SK-N-SH (cell line): ENCODE measurements at regions not wholly inside any gene's neighbourhood (a gene's known extent, or its start where the extent isn't known, plus 50 kb on each side); places are given as distances from the start of the nearest gene placed in this dataset.

Experiments used
- CTCF ChIA-PET: fragments of 300-600, 350-600 bp; formaldehyde crosslinking; extraction: SDS; loops from one replicate; lab custom pipeline; 2021; lab: Yijun Ruan, JAX
- POLR2A ChIA-PET: fragments of 350-600 bp; sonication (Branson Sonifier 250); formaldehyde crosslinking; extraction: SDS; loops from one replicate; lab custom pipeline; 2020; ENCODE audit warnings: antibody characterized with exemption, inconsistent platforms; lab: Yijun Ruan, JAX
- DNase-seq: peaks from one replicate; pipeline ENCODE4 v3.0.0; 2012
- H2AFZ ChIP-seq: fragments of 200-600 bp; sonication (generic); 2 replicates; pipeline ENCODE4 v1.8.1; 2016; ENCODE audit warnings: antibody characterized with exemption, mild to moderate bottlenecking, low read depth
- H3F3A ChIP-seq: fragments of 200-600 bp; sonication (generic); replicated peaks from 2 replicates; pipeline ENCODE3; 2016; ENCODE audit warnings: antibody characterized with exemption, mild to moderate bottlenecking; ENCODE audit not compliant: insufficient read depth
- H3K27ac ChIP-seq, 2 experiments: fragments of 200-500 bp in 1 of 2; fragments of 200-600 bp in 1 of 2; sonication (Bioruptor generic) in 1 of 2; sonication (generic), shearing (Covaris generic) in 1 of 2; 2 replicates each; pipeline versions ENCODE4 v1.5.1 to v1.6.1; 2014 to 2016; ENCODE audit warnings: low read depth in 2 of 2, inconsistent platforms in 1 of 2, low read length in 1 of 2, mild to moderate bottlenecking in 1 of 2, mixed read lengths in 1 of 2
- H3K27me3 ChIP-seq: fragments of 200-600 bp; sonication (generic), shearing (Covaris generic); 2 replicates; pipeline ENCODE4 v1.6.1; 2016; ENCODE audit warnings: mixed run types; ENCODE audit not compliant: insufficient read depth
- H3K36me3 ChIP-seq, 2 experiments: fragments of 200-500 bp in 1 of 2; fragments of 200-600 bp in 1 of 2; sonication (Bioruptor generic) in 1 of 2; sonication (generic) in 1 of 2; replicated peaks in 1 of 2; 2 replicates each; pipeline versions ENCODE3 to v1.5.1; 2014 to 2016; ENCODE audit warnings: low read length in 1 of 2, mild to moderate bottlenecking in 1 of 2; ENCODE audit not compliant: insufficient read depth in 2 of 2, control insufficient read depth in 1 of 2
- H3K4me1 ChIP-seq, 2 experiments: fragments of 200-500 bp in 1 of 2; fragments of 200-600 bp in 1 of 2; sonication (Bioruptor generic) in 1 of 2; sonication (generic), shearing (Covaris generic) in 1 of 2; 2 replicates each; pipeline versions ENCODE4 v1.5.1 to v1.6.1; 2014 to 2016; ENCODE audit warnings: low read depth in 1 of 2, low read length in 1 of 2, mixed run types in 1 of 2; ENCODE audit not compliant: insufficient read depth in 2 of 2, control insufficient read depth in 1 of 2
- H3K4me2 ChIP-seq: fragments of 200-600 bp; sonication (generic), shearing (Covaris generic); 2 replicates; pipeline ENCODE4 v1.6.1; 2017; ENCODE audit warnings: mixed run types
- H3K4me3 ChIP-seq, 2 experiments: fragments of 200-500 bp in 1 of 2; fragments of 200-600 bp in 1 of 2; sonication (Bioruptor generic) in 1 of 2; sonication (generic), shearing (Covaris generic) in 1 of 2; 2 replicates each; pipeline versions ENCODE4 v1.5.1 to v1.8.1; 2014 to 2016; ENCODE audit warnings: low read depth in 2 of 2, inconsistent platforms in 1 of 2, low read length in 1 of 2, mild to moderate bottlenecking in 1 of 2, mixed read lengths in 1 of 2, moderate library complexity in 1 of 2
- H3K79me2 ChIP-seq: fragments of 200-600 bp; sonication (generic); 2 replicates; pipeline ENCODE4 v1.8.1; 2017; ENCODE audit warnings: mild to moderate bottlenecking; ENCODE audit not compliant: insufficient read depth
- H3K9ac ChIP-seq: fragments of 200-600 bp; sonication (generic); 2 replicates; pipeline ENCODE4 v1.6.1; 2017; ENCODE audit warnings: mixed run types
- H3K9me2 ChIP-seq: fragments of 200-600 bp; sonication (generic); 2 replicates; pipeline ENCODE4 v1.6.1; 2017; ENCODE audit warnings: mixed run types
- H3K9me3 ChIP-seq: fragments of 200-600 bp; sonication (generic); 2 replicates; pipeline ENCODE4 v1.6.1; 2017; ENCODE audit warnings: mixed run types, mild to moderate bottlenecking, moderate library complexity
- H4K20me1 ChIP-seq: fragments of 200-600 bp; sonication (generic); 2 replicates; pipeline ENCODE4 v1.6.1; 2017; ENCODE audit warnings: mild to moderate bottlenecking, mixed run types; ENCODE audit not compliant: insufficient read depth
- CHD2 ChIP-seq: fragments of 150-350 bp; IDR thresholded peaks from 2 replicates; pipeline ENCODE4 v1.6.1; 2018; ENCODE audit warnings: low read length; ENCODE audit not compliant: partially characterized antibody
- ELF1 ChIP-seq: IDR thresholded peaks from 2 replicates; pipeline ENCODE4 v1.4.0; 2012
- EP300 ChIP-seq, 2 experiments: IDR thresholded peaks; 2 replicates each; pipeline versions ENCODE4 v1.4.0 to v1.6.1; 2012; ENCODE audit warnings: borderline replicate concordance in 1 of 2, low read depth in 1 of 2, low read length in 1 of 2
- EZH2phosphoT487 ChIP-seq: fragments of 200-600 bp; sonication (generic); IDR thresholded peaks from 2 replicates; pipeline ENCODE4 v1.6.1; 2017; ENCODE audit warnings: low read depth, mixed run types, mild to moderate bottlenecking, antibody characterized with exemption, moderate library complexity, borderline replicate concordance
- FOSL2 ChIP-seq: IDR thresholded peaks from 2 replicates; pipeline ENCODE4 v1.4.0; 2012; ENCODE audit warnings: low read depth, mild to moderate bottlenecking, moderate library complexity, borderline replicate concordance
- FOXJ3 ChIP-seq: sonication (generic); formaldehyde crosslinking; IDR thresholded peaks from 2 replicates; pipeline ENCODE4 v1.5.1; 2020; ENCODE audit warnings: mild to moderate bottlenecking, missing genetic modification reagents
- GABPA ChIP-seq: IDR thresholded peaks from 2 replicates; pipeline ENCODE4 v1.4.0; 2012; ENCODE audit warnings: low read depth, mild to moderate bottlenecking
- GATA2 ChIP-seq: sonication (generic); formaldehyde crosslinking; IDR thresholded peaks from 2 replicates; pipeline ENCODE4 v1.5.0; 2020; ENCODE audit warnings: mild to moderate bottlenecking, missing genetic modification reagents
- JUND ChIP-seq: IDR thresholded peaks from 2 replicates; pipeline ENCODE4 v1.4.0; 2012
- MEF2A ChIP-seq: IDR thresholded peaks from 2 replicates; pipeline ENCODE4 v1.4.0; 2012; ENCODE audit warnings: low read depth, borderline replicate concordance
- MXI1 ChIP-seq: IDR thresholded peaks from 2 replicates; pipeline ENCODE4 v1.6.1; 2012; ENCODE audit warnings: mild to moderate bottlenecking, low read depth, low read length, improper control_type of control experiment
- NFIC ChIP-seq: IDR thresholded peaks from 2 replicates; pipeline ENCODE4 v1.4.0; 2012; ENCODE audit warnings: borderline replicate concordance
- NRF1 ChIP-seq: IDR thresholded peaks from 2 replicates; pipeline ENCODE4 v1.6.1; 2012; ENCODE audit warnings: low read depth, mild to moderate bottlenecking, low read length
- POLR2AphosphoS5 ChIP-seq: IDR thresholded peaks from 2 replicates; pipeline ENCODE4 v1.6.1; 2012; ENCODE audit warnings: low read depth, low read length
- RAD21 ChIP-seq: IDR thresholded peaks from 2 replicates; pipeline ENCODE4 v1.6.1; 2012; ENCODE audit warnings: mild to moderate bottlenecking, low read length
- RCOR1 ChIP-seq: fragments of 150-350 bp; IDR thresholded peaks from 2 replicates; pipeline ENCODE4 v1.6.1; 2017; ENCODE audit warnings: antibody characterized with exemption, low read length
- RFX5 ChIP-seq: IDR thresholded peaks from 2 replicates; pipeline ENCODE4 v1.6.1; 2012; ENCODE audit warnings: mild to moderate bottlenecking, improper control_type of control experiment, low read length
- SIN3A ChIP-seq: IDR thresholded peaks from 2 replicates; pipeline ENCODE4 v1.6.1; 2012; ENCODE audit warnings: low read depth, mild to moderate bottlenecking, low read length, moderate library complexity, borderline replicate concordance
- SMC3 ChIP-seq: IDR thresholded peaks from 2 replicates; pipeline ENCODE4 v1.6.1; 2012; ENCODE audit warnings: low read depth, low read length, improper control_type of control experiment
- TAF1 ChIP-seq: IDR thresholded peaks from 2 replicates; pipeline ENCODE4 v1.6.1; 2012; ENCODE audit warnings: low read depth, mild to moderate bottlenecking, low read length, moderate library complexity, borderline replicate concordance
- TCF12 ChIP-seq: IDR thresholded peaks from 2 replicates; pipeline ENCODE4 v1.4.0; 2012
- TEAD4 ChIP-seq: IDR thresholded peaks from 2 replicates; pipeline ENCODE4 v1.4.0; 2012; ENCODE audit warnings: mild to moderate bottlenecking, borderline replicate concordance; ENCODE audit not compliant: insufficient read depth
- YY1 ChIP-seq: IDR thresholded peaks from 2 replicates; pipeline ENCODE4 v1.4.0; 2012; ENCODE audit warnings: low read depth, mild to moderate bottlenecking
- WGBS: methylation state at CpG from one replicate; pipeline ENCODE4 v1.1.6; 2017; ENCODE audit warnings: low lambda C conversion rate; 5-methylcytosine and 5-hydroxymethylcytosine counted together
- TF ChIP-seq, protein P1 (sequence below): IDR thresholded peaks from 2 replicates; pipeline ENCODE4 v1.4.0; 2012; ENCODE audit warnings: low read depth
- TF ChIP-seq, protein P2 (sequence below): fragments of 200-600 bp; sonication (generic); IDR thresholded peaks from 2 replicates; pipeline ENCODE4 v1.6.1; 2017; ENCODE audit warnings: antibody characterized with exemption, mild to moderate bottlenecking, moderate library complexity
- TF ChIP-seq, protein P3 (sequence below): IDR thresholded peaks from 2 replicates; pipeline ENCODE4 v1.4.0; 2012; ENCODE audit warnings: low read depth, borderline replicate concordance
- TF ChIP-seq, protein P4 (sequence below): fragments of 150-350 bp; IDR thresholded peaks from 2 replicates; pipeline ENCODE4 v1.6.1; 2017; ENCODE audit warnings: antibody characterized with exemption, low read length, low read depth, borderline replicate concordance
- TF ChIP-seq, protein P5 (sequence below): IDR thresholded peaks from 2 replicates; pipeline ENCODE4; 2012
- TF ChIP-seq, protein P6 (sequence below): IDR thresholded peaks from 2 replicates; pipeline ENCODE4 v1.4.0; 2012; ENCODE audit warnings: low read depth, borderline replicate concordance

DNA sequence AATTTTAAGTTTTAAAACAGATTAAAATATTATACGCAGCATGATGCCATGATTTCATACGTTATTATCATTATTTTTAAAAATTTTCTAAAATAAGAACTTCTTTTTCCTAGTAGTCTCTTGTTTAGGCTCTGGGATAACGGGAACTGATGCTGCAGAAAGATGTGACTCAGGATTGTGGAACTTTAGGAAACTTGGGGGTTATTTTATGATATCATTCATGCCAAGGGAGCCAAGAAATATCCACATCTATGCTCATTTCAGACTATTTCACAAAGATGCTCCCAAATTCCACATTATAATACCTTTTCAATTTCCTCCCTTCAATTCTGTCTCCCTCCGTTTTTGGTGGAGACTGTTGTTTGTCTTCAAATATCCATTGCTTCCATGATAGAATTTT, 236.4 kb downstream of the HS3ST3A1 start:
- no peak for DNase-seq
- H2AFZ ChIP-seq: no peak overlapping the region; the same call in 1 of the 2 replicates
- peaks cover 5 to 19% of the 10 kb centered on the region in 2 experiments; a peak in 3 of 4 replicates for H3K4me1 ChIP-seq
- no peaks in the 10 kb centered on the region for H3K79me2 ChIP-seq
- H3K36me3 ChIP-seq: no peaks in the 10 kb centered on the region
- peak overlapping the region in 1 of 2 experiments; percentile 14; a peak in 2 of 4 replicates for H3K27ac ChIP-seq
- no peaks in the 10 kb centered on the region for H3K9me2 ChIP-seq
- no peaks in the 10 kb centered on the region for H3K27me3 ChIP-seq
- H3K4me2 ChIP-seq: no peak overlapping the region
- H3K4me3 ChIP-seq: no peak overlapping the region
- H3K9me3 ChIP-seq: no peaks in the 10 kb centered on the region
- H3F3A ChIP-seq: peaks cover 22% of the 10 kb centered on the region
- ChIA-PET POLR2A (no interaction called here), CTCF (no interaction called here)
- 67% methylated on average over 4 of the region's 4 CpGs for WGBS
- no peaks in the 10 kb centered on the region for H4K20me1 ChIP-seq
- no peak overlapping the region for H3K9ac ChIP-seq
- no peak for TF ChIP-seq RCOR1
- TF ChIP-seq NFIC: peak; percentile 33; the same call in 1 of the 2 replicates
- no peak for TF ChIP-seq POLR2AphosphoS5
- 0 out of 2 replicates have a peak, but pooled peaks have one; percentile 17 for TF ChIP-seq TCF12
- peak; percentile 41 for TF ChIP-seq FOSL2
- TF ChIP-seq GATA2: no peak
- TF ChIP-seq TAF1: no peak
- TF ChIP-seq, protein P1, sequence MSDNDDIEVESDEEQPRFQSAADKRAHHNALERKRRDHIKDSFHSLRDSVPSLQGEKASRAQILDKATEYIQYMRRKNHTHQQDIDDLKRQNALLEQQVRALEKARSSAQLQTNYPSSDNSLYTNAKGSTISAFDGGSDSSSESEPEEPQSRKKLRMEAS: no peak
- TF ChIP-seq, protein P2, sequence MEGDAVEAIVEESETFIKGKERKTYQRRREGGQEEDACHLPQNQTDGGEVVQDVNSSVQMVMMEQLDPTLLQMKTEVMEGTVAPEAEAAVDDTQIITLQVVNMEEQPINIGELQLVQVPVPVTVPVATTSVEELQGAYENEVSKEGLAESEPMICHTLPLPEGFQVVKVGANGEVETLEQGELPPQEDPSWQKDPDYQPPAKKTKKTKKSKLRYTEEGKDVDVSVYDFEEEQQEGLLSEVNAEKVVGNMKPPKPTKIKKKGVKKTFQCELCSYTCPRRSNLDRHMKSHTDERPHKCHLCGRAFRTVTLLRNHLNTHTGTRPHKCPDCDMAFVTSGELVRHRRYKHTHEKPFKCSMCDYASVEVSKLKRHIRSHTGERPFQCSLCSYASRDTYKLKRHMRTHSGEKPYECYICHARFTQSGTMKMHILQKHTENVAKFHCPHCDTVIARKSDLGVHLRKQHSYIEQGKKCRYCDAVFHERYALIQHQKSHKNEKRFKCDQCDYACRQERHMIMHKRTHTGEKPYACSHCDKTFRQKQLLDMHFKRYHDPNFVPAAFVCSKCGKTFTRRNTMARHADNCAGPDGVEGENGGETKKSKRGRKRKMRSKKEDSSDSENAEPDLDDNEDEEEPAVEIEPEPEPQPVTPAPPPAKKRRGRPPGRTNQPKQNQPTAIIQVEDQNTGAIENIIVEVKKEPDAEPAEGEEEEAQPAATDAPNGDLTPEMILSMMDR: no peak
- TF ChIP-seq FOXJ3 (CRISPR knock-in tag): no peak
- TF ChIP-seq ELF1: no peak
- TF ChIP-seq EZH2phosphoT487: no peak
- TF ChIP-seq, protein P3, sequence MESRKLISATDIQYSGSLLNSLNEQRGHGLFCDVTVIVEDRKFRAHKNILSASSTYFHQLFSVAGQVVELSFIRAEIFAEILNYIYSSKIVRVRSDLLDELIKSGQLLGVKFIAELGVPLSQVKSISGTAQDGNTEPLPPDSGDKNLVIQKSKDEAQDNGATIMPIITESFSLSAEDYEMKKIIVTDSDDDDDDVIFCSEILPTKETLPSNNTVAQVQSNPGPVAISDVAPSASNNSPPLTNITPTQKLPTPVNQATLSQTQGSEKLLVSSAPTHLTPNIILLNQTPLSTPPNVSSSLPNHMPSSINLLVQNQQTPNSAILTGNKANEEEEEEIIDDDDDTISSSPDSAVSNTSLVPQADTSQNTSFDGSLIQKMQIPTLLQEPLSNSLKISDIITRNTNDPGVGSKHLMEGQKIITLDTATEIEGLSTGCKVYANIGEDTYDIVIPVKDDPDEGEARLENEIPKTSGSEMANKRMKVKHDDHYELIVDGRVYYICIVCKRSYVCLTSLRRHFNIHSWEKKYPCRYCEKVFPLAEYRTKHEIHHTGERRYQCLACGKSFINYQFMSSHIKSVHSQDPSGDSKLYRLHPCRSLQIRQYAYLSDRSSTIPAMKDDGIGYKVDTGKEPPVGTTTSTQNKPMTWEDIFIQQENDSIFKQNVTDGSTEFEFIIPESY: no peak
- TF ChIP-seq RAD21: no peak
- TF ChIP-seq SMC3: no peak
- TF ChIP-seq, protein P4, sequence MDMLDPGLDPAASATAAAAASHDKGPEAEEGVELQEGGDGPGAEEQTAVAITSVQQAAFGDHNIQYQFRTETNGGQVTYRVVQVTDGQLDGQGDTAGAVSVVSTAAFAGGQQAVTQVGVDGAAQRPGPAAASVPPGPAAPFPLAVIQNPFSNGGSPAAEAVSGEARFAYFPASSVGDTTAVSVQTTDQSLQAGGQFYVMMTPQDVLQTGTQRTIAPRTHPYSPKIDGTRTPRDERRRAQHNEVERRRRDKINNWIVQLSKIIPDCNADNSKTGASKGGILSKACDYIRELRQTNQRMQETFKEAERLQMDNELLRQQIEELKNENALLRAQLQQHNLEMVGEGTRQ: no peak
- no peak for TF ChIP-seq RFX5
- TF ChIP-seq EP300 (IDR thresholded peaks at IDR 0.05; ENCODE audit: borderline replicate concordance in 1 of 2, low read depth in 1 of 2, low read length in 1 of 2): peak in 1 of 2 experiments; percentile 25; a peak in 1 of 4 replicates
- TF ChIP-seq GABPA: no peak
- TF ChIP-seq CHD2: no peak
- TF ChIP-seq, protein P5, sequence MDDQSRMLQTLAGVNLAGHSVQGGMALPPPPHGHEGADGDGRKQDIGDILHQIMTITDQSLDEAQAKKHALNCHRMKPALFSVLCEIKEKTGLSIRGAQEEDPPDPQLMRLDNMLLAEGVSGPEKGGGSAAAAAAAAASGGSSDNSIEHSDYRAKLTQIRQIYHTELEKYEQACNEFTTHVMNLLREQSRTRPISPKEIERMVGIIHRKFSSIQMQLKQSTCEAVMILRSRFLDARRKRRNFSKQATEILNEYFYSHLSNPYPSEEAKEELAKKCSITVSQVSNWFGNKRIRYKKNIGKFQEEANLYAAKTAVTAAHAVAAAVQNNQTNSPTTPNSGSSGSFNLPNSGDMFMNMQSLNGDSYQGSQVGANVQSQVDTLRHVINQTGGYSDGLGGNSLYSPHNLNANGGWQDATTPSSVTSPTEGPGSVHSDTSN: no peak
- no peak for TF ChIP-seq YY1
- TF ChIP-seq MEF2A: no peak
- TF ChIP-seq JUND: 0 out of 2 replicates have a peak, but pooled peaks have one; percentile 19
- no peak for TF ChIP-seq SIN3A
- TF ChIP-seq MXI1: no peak
- no peak for TF ChIP-seq NRF1
- TF ChIP-seq, protein P6, sequence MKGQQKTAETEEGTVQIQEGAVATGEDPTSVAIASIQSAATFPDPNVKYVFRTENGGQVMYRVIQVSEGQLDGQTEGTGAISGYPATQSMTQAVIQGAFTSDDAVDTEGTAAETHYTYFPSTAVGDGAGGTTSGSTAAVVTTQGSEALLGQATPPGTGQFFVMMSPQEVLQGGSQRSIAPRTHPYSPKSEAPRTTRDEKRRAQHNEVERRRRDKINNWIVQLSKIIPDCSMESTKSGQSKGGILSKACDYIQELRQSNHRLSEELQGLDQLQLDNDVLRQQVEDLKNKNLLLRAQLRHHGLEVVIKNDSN: no peak
- no peak for TF ChIP-seq TEAD4
